HK-2 (cell line): ENCODE measurements at regions not wholly inside any gene's neighbourhood (a gene's known extent, or its start where the extent isn't known, plus 50 kb on each side); places are given as distances from the start of the nearest gene placed in this dataset.
"Not testable (repeated sequence)": the region's sequence is repeated elsewhere in the genome, so short reads cannot be mapped to it uniquely, and the experiment has no call there.

Experiments used
- DNase-seq: peaks from one replicate; pipeline ENCODE4 v3.0.0-alpha.2; 2018; ENCODE audit not compliant: unreplicated experiment

DNA sequence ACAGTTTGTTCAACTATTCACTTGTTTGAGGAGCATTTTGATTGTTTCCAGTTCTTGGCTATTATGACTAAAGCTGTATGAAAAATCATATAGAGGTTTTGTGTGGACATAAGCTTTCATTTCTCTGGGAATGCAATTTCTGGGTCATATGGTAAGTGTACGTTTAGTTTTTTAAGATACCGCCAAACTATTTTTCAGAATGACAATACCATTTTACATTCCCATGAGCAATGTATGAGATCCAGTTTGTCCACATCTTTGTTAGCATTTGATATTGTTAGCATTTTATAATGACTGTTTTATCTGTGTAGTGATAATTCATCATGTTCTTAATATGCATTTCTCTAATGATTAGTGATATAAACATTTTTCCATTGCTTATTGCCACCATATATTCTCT is 258.7 kb upstream of the CTNNB1 start:
- DNase-seq: no peak

DNA sequence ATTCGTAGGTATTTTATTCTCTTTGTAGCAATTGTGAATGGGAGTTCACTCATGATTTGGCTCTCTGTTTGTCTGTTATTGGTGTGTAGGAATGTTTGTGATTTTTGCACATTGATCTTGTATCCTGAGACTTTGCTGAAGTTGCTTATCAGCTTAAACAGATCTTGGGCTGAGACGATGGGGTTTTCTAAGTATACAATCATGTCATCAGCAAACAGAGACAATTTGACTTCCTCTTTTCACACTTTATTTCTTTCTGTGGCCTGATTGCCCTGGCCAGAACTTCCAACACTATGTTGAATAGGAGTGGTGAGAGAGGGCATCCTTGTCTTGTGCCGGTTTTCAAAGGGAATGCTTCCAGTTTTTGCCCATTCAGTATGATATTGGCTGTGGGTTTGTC is 252.3 kb upstream of the CTNNB1 start:
- DNase-seq: not testable (repeated sequence)

DNA sequence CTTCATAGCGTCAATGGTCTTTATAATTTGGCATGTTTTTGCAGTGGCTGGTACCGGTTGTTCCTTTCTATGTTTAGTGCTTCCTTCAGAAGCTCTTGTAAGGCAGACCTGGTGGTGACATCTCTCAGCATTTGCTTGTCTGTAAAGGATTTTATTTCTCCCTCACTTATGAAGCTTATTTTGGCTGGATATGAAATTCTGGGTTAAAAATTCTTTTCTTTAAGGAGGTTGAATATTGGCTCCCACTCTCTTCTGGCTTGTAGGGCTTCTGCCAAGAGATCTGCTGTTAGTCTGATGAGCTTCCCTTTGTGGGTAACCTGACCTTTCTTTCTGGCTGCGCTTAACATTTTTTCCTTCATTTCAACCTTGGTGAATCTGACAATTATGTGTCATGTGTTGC is 250.0 kb upstream of the CTNNB1 start:
- not testable (repeated sequence) for DNase-seq

DNA sequence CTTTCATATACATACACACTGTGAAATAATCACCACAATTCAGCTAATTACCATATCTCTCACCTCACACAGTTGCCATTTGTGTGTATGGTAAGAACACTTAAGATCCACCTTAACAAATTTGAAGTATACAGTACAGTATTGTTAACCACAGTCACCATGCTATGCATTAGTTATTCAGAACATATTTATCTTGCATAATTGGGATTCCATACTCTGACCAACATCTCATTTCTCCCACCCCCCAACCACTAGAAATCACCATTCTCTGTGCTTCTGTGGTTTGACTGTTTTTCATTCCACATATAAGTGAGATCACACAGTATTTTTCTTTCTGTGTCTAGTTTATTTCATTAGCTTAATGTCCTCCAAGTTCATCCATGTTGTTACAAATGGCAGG is 247.7 kb upstream of the CTNNB1 start:
- no peak for DNase-seq

DNA sequence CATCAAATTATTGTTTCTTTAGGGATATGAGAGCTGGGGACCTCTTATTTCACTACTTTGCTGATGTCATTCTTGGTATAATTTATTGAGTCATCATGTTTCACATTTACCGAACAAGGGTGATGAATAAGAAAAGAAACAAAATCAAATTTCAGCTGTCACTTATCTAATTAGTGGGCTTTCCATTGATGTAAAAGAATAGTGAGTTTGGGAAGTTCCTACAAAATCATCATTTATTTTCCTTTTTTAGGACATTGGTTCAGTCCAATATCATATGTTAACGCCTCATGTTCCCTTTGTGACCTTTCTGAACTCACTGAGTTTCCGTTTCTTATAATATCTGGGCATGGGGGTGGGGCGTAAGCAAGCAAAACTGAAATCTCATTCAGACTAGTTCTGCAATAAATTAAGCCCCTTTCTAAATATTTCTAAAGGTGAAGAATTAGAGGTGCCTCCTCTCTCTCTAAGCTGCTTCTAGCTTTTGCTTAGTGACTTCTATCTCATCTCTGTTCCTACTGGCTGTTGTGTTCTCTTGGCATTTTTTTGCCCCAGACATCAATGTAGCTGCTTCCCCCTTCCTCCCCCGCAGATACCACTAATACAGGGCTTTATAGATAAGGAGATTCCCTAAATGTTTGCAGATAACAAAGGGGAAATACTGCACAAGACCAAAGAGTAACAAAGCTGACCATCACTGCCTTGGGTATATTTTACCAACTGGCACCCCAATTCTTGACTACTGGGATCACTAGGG is 238.0 kb upstream of the CTNNB1 start:
- DNase-seq: no peak

DNA sequence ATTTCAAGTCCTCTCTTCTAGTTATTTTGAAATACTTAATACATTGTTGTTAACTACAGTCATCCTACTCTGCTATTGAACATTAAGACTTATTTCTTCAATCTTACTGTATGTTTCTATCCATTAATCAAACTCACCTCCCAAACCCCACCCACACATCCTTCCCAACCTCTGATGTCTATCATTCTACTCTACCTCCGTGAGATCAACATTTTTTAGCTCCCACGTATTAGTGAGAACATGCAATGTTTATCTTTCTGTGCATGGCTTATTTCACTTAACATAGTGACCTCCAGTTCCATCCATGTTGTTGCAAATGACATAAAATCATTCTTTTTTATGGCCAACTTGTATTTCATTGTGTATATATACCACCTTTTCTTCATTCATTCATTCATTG is 236.6 kb upstream of the CTNNB1 start:
- no peak for DNase-seq

DNA sequence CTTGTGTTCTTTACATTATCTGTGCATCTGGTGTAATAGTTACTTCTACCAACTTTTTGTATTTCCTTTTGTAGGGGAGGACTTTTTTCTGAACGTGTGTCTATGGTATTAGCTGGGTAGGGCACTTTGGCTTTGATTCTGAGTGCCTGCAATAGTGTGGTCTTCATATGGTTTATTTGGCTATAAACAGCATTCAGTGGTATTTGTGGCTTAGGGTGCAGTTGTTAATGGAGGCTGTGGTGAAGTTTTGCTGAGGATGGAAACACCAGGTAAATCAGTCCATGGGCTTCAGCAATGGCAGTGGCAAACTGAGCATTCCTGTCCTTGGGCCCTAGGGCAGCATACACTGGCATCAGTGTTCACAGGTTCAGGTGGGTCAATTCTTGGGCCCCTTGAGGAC is 230.6 kb upstream of the CTNNB1 start:
- DNase-seq: no peak

DNA sequence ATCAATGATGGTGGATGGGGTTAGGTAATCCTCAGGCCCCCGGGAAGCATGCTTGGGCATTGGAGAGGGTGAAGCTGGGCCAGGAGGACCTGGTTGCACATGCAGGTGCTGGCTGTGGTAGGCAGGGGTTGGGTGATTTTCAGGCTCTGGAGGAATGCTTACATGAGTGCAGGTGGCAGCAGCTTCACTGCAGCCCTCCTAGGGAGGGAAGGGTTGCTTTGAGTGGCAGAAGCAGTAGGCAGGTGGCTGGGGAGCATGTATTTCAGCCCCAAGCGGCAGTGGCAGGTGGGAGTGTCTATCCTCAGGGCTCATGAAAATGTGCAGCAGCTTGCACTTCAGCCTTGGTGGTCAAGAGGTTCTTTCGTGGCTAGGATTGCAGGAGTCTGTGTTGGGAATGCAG is 230.0 kb upstream of the CTNNB1 start:
- DNase-seq: no peak

DNA sequence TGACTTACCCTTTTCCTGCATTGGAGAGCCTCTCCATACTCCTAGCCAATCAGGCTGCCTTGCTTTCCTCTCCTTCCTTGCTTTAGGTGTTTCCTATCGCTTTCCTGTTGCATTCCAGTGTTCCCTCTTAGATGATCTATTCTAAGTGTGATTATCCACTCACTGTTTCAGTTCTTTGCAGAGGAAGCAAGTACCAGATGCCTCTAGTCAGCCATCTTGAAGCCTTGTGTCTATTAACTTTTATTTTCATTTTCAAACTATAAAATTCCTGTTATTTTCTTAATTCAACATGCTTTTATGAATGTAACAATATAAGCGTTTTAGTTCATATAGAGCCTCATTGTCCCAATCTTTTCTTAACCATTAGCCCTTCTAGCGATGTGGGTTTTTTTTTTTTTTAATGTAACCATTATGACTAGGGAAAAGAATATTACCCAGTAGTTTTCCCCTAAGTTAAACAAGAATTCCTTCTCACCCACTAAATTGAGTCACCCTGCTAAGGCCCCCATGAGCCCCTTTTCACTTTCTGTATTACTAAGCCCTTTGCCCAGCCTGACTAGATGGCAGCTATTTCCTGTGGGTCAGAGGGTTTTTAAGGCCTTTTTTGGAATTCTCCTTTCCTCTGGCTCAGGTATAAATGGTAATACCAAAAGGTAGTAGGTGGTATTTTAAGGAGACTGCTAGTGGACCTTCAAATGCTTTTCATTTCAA is 229.4 kb upstream of the CTNNB1 start:
- DNase-seq: no peak

DNA sequence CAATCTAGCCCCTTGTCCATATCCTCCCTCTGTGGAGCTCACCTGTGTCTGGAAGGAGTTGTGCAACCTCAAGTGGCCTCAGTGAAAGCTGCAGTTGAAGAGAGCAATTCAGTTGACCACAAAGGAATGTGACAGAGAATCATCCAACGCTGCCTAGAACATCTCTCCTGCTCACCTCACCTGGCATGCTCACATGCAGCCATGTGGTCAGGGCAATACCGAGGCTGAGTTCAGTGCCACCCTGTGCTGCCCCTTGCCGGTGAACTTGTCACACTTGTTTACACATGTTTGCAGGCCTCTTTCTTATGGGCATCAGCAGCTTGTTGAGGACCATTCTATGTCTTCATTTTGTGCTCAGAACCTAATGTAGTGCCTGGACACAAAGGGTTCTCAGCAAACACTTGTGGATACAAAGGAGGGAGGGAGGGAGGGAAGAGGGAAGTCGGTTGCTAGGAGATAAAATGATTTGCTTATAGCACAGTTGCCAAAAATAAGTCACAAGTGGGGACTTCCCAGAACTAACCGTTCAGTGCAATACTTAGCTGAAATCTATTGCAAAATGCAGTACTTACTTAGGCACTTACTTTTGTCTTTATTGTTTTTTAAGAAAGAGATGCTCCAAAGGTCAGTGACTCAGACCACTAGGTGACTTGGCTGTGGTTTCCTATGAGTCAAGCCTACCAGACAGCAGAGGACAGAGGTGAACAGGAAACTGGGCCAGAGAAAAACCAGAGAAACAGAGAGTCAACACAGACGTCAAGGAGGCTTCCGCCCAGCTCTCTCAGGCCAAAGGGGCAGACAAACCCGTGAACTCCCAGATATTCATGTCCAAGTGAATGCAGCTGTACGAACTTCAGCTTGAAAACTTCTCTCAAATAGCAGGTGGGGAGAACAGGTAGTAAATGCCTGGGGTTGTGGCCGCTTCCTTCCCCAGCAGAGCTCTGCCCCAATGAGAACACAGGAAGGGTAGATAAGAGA is 227.8 kb upstream of the CTNNB1 start:
- peak; percentile 65 for DNase-seq

DNA sequence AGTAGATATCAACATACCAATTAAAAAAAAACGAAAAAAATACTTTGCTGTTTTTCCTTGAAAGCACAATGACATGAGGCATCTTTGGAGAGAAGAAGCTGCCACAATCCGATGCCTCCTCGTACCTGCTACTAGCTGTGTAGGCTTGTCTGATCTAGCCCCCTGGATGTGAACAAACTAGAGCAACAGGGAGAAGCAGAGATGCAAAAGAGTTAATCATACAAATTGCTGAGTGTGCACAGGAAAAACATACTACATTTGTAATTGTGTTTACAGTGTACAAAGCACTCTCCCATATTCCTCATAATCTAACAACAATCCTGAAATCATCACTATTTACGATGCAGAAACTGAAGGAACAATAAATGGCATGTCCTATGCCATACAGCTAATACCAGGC is 227.0 kb upstream of the CTNNB1 start:
- no peak for DNase-seq

DNA sequence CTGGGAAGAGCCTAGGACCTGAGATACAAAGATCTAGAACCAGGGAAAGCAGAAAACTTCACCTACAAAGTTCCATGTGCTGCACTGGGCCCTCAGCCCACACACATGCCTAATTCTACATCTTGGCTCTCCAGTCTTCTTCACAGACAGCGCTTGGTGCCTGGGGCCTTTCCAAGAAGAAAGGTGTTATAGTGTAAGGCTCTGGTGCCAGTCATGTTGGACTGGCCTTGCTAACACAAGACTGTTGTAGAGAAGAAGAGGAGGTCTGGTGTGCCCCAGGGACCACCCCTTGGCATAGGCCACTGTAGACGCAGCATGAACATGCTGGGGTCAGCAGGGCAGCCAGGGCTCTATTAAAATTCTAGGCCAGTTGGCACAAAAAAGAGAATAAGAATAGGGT is 226.2 kb upstream of the CTNNB1 start:
- no peak for DNase-seq

DNA sequence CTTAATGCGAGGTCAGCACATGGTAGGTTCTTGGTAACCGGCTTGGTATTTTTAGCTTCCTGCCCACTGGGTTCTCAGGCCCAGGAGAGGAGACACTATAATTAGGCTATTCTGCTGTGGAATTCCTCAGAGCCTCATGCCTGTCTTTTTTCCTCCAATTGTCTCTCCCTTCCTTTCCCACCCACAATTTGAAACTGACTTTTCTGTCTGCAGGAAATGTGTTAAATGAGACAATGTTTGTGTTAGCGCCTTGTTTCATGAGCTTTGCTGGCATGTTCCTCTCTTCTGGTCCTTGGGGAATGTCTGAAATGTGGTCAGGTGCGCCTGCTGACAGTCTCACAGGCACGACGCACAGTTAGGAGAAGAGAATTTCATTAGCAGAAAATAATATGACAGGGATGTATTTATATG is 223.6 kb upstream of the CTNNB1 start:
- DNase-seq: no peak

DNA sequence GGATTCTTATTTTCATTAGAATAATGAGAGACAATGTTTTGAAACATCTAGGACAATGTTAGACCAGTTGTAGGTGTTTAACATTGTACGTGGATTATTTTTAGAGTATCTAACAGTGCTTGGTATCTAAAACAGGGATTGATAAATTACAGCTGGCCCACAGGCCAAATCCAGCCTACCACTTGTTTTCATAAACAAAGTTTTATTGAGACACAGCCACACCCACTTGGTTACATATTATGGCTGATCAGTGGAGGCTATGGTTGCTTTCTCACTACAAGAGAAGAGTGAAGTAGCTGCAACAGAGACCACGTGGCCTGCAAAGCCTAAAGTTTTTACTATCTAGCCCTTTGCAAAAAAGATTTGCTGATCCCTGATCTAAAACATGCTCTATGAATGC is 223.1 kb upstream of the CTNNB1 start:
- no peak for DNase-seq

DNA sequence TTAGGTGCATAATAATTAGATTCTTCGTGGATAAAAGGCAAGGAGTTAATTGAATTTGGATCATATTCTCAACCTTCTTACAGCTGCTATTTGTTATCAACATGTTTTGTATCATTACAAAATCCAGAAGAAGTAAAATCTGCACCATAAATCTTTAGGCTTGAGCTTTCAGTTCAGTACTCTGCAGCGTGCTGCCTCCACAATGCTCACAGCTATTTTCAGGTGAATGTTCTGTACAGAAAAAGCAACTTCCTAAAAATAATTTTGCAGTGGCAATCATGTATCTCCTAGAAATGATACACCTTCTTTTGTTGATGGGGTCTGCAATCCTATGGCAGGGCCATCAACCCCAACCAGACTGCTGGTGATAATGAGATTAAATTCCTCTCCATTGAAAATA is 220.9 kb upstream of the CTNNB1 start:
- DNase-seq: no peak

DNA sequence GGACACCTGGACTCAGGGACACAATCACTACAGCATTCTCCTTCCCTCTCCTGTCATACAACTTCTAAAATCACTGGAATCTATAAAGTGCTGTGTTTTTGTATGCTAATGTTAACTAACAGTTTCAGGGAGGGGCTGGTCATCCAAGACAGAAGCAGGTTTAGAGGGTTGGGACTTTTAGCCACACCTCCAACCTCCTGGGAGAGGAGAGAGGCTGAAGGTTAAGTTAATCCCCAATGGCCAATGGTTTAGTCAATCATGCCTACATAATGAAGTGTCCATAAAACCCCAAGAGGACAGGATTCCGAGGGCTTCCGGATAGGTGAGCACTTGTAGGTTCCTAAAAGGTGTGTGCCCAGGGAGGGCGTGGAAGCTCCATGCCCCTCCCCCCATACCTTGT is 219.3 kb upstream of the CTNNB1 start:
- DNase-seq: no peak

DNA sequence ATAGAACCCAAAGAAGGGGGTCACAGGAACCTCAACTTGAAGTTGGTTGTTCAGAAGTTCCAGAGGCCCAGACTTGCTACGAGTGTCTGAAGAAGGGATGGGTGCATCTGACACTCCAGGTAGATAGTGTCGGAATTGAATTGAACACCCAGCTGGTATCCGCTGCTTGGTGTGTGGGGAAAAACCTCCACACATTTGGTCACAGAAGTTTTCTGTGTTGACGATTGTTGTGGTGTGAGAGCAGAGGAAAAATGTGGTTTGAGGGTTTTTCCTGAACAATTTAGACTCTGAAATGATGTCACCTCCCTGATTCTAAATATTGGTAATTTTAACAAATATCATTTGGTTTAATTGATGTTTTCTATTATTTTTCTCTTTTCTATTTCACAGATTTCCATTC is 218.8 kb upstream of the CTNNB1 start:
- DNase-seq: no peak

DNA sequence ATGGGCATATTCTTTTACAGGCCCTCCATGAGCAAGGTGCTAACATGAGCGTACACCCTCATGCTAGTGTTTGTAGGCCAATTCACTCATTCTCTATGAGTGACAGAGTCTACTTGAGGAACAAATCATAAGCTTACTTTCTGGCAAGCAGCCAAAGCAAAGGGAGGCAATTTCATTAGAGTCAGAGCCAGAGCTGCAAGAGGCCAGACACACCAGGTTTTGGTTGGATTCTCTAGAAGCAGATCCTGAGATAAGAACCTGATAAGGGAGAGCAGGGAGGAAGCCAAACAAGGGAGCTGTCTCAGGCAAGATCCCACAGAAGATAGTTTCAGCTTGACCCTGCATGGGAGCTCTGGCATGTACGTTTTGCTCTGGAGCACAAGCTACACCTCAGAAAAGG is 214.1 kb upstream of the CTNNB1 start:
- DNase-seq: no peak

DNA sequence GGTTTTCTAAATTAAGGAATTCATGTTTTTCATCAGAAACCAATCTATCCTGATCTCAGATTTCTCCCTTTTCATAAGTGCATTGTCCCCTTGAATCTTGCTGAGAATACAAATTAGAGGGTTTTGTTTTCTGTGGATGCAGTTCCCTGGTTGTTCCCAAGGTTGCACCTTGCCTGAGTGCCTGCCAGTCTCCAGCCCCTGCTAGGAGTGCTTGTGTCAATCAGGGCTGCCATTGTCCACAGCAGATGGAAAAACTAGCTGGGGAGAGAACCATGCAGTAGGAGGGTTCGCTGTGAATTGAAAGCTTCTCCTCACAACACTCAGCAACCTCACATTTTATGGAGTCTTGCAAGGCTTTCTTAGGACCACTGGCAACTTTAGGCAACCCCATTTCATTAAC is 210.8 kb upstream of the CTNNB1 start:
- no peak for DNase-seq

DNA sequence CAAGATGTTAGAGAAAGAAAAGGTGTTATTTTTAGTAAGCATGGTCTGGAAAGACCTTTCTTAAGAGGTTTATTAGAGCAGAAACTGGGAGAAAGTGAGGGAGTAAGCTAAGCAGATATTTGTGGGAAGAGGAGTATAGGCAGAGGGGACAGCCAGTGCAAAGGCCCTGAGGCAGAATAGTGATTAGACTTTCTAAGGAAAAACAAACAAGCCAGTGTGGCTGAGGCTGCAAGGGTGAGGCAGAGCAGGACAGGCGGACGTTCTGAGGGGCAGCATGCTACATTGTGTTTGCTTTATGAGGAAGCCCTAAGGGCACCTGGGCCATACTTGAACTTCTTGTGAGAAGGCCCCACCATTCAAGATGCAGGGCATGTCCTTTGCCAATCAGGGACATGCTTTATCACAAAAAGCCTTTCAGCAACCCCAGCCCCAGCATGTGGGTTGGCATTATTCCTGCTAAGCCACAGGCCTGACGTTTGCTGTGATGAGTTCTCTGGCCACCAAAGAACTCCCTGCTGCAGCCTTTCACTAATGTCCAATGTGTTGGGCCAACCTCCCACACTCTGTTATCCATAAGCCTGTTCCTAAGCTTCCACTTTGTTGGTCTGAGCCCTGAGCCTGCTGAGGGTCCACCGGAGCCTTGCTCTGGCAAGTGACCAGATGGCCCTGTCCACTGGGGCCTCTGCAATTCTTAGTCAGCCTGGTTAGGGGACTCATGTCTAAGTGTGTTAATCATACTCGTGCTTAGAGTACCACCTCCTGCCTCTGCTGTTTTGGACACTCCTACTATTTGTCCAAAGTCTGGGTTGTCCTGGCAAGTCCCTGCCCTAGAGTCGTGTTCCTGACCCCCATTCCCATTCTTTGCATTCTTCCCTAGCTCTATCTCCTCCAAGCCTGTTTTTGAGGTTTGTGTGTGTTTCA is 209.9 kb upstream of the CTNNB1 start:
- no peak for DNase-seq

DNA sequence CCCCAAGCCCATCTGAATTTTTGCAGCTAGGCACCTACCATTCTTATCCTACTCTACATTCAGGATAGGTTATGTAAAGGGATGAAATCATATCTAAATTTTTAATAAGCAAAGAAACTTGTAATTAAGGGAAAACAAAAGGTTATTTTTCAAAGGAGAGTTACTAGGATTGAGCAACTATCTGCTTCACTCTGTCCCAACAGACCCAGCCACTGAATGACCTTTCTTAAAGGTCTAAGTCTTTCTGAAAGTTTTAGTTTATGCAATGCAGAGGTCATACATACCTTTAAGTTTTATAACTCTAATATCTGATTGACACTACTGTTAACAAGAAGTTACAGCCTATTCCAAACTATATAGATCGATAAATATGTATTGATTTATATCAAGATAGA is 209.2 kb upstream of the CTNNB1 start:
- no peak for DNase-seq
